ENCODE measurements at regions not wholly inside any gene's neighbourhood (a gene's known extent, or its start where the extent isn't known, plus 50 kb on each side); places are given as distances from the start of the nearest gene placed in this dataset.

- Histone ChIP-seq H3K27ac (no peak overlapping the region), H3K9me3 (no peaks in the 10 kb centered on the region), H3K4me3 (no peak overlapping the region), H3K36me3 (peaks cover 20 to 25% of the 10 kb centered on the region in 2 donors), H3K27me3 (no peaks in the 10 kb centered on the region), H3K4me1 (peaks cover 20 to 23% of the 10 kb centered on the region in 2 donors)
- DNase-seq (ENCODE audit: low spot score in 2 of 2): no peak
- TF ChIP-seq CTCF (IDR thresholded peaks at IDR 0.05): no peak
- intact Hi-C loops (cut with DNase I): loop anchor here (10.0 kb wide), 1 partner anchor 415 kb away; no protein-coding TSS in a partner anchor
These were observed 117.6 kb downstream of the NCOR2 start for GRCh38 chr12:124449623-124450375.

- Histone ChIP-seq H3K36me3 (peaks cover 25 to 26% of the 10 kb centered on the region in 2 donors), H3K4me1 (peaks cover 17 to 18% of the 10 kb centered on the region in 2 donors)
These were observed 118.3 kb downstream of the NCOR2 start for GRCh38 chr12:124448955-124449622.

GRCh38 chr12:124448241-124448954, 119.0 kb downstream of the NCOR2 start:
- Histone ChIP-seq H3K27me3 (no peaks in the 10 kb centered on the region), H3K4me3 (no peak overlapping the region), H3K36me3 (peaks cover 29 to 31% of the 10 kb centered on the region in 2 donors), H3K27ac (no peak overlapping the region), H3K9me3 (no peaks in the 10 kb centered on the region), H3K4me1 (peaks cover 11 to 13% of the 10 kb centered on the region in 2 donors)
- no peak for DNase-seq (ENCODE audit: low spot score in 2 of 2)
- intact Hi-C loops (cut with DNase I): no loop called here
- TF ChIP-seq CTCF (IDR thresholded peaks at IDR 0.05): no peak

More at GRCh38 chr12:124448955-124449622, 118.3 kb downstream of the NCOR2 start:
- Histone ChIP-seq H3K4me3 (no peak overlapping the region), H3K27ac (no peak overlapping the region), H3K27me3 (no peaks in the 10 kb centered on the region), H3K9me3 (no peaks in the 10 kb centered on the region)
- no peak for DNase-seq (ENCODE audit: low spot score in 2 of 2)
- no peak for TF ChIP-seq CTCF (IDR thresholded peaks at IDR 0.05)
- intact Hi-C loops (cut with DNase I): no loop called here

- no peak for TF ChIP-seq CTCF (IDR thresholded peaks at IDR 0.05)
- DNase-seq (ENCODE audit: low spot score in 2 of 2): no peak
- Histone ChIP-seq H3K36me3 (peaks cover 29 to 42% of the 10 kb centered on the region in 2 donors), H3K4me1 (peaks cover 8 to 10% of the 10 kb centered on the region in 2 donors), H3K4me3 (no peak overlapping the region), H3K9me3 (no peaks in the 10 kb centered on the region), H3K27me3 (no peaks in the 10 kb centered on the region), H3K27ac (no peak overlapping the region)
- intact Hi-C loops (cut with DNase I): no loop called here
These were observed 121.0 kb downstream of the NCOR2 start for GRCh38 chr12:124446364-124446763.

- Histone ChIP-seq H3K27ac (no peak overlapping the region), H3K36me3 (peaks cover 29 to 42% of the 10 kb centered on the region in 2 donors), H3K4me3 (no peak overlapping the region), H3K4me1 (peaks cover 12 to 13% of the 10 kb centered on the region in 2 donors), H3K9me3 (no peaks in the 10 kb centered on the region), H3K27me3 (no peaks in the 10 kb centered on the region)
- intact Hi-C loops (cut with DNase I): no loop called here
- no peak for TF ChIP-seq CTCF (IDR thresholded peaks at IDR 0.05)
- no peak for DNase-seq (ENCODE audit: low spot score in 2 of 2)
These were observed 121.6 kb downstream of the NCOR2 start for GRCh38 chr12:124445826-124446225.
